Uterus (tissue), 2 donors: ENCODE measurements at regions not wholly inside any gene's neighbourhood (a gene's known extent, or its start where the extent isn't known, plus 50 kb on each side); places are given as distances from the start of the nearest gene placed in this dataset.
"Not testable (repeated sequence)": the region's sequence is repeated elsewhere in the genome, so short reads cannot be mapped to it uniquely, and the experiment has no call there.

Experiments
- POLR2A ChIP-seq, 2 donors: fragments of 450-650 bp; IDR thresholded peaks; one replicate each; pipeline ENCODE4 v1.6.1; 2016; ENCODE audit warnings: antibody characterized with exemption in 2 of 2, mild to moderate bottlenecking in 1 of 2, moderate library complexity in 1 of 2
- TF ChIP-seq, protein P1 (sequence below), 4 experiments: fragments of 200-600 bp in 2 of 4; fragments of 450-650 bp in 2 of 4; sonication (generic) in 2 of 4; IDR thresholded peaks; one replicate each; pipeline ENCODE4 v1.5.1; 2016 to 2019; ENCODE audit warnings: antibody characterized with exemption in 4 of 4, mild to moderate bottlenecking in 2 of 4, moderate library complexity in 1 of 4

DNA sequence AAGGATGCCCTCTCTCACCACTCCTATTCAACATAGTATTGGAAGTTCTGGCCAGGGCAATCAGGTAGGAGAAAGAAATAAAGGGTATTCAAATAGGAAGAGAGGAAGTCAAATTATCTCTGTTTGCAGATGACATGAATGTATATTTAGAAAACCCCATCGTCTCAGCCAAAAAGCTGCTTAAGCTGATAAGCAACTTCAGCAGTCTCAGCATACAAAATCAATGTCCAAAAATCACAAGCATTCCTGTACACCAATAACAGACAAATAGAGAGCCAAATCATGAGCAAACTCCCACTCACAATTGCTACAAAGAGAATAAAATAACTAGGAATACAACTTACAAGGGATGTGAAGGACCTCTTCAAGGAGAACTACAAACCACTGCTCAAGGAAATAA lies 184.6 kb downstream of the HACE1 start:
- TF ChIP-seq, protein P1, sequence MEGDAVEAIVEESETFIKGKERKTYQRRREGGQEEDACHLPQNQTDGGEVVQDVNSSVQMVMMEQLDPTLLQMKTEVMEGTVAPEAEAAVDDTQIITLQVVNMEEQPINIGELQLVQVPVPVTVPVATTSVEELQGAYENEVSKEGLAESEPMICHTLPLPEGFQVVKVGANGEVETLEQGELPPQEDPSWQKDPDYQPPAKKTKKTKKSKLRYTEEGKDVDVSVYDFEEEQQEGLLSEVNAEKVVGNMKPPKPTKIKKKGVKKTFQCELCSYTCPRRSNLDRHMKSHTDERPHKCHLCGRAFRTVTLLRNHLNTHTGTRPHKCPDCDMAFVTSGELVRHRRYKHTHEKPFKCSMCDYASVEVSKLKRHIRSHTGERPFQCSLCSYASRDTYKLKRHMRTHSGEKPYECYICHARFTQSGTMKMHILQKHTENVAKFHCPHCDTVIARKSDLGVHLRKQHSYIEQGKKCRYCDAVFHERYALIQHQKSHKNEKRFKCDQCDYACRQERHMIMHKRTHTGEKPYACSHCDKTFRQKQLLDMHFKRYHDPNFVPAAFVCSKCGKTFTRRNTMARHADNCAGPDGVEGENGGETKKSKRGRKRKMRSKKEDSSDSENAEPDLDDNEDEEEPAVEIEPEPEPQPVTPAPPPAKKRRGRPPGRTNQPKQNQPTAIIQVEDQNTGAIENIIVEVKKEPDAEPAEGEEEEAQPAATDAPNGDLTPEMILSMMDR (IDR thresholded peaks at IDR 0.05), result not testable (repeated sequence)
- TF ChIP-seq POLR2A (IDR thresholded peaks at IDR 0.05), result not testable (repeated sequence)
